ENCODE measurements at regions not wholly inside any gene's neighbourhood (a gene's known extent, or its start where the extent isn't known, plus 50 kb on each side); places are given as distances from the start of the nearest gene placed in this dataset.

DNA sequence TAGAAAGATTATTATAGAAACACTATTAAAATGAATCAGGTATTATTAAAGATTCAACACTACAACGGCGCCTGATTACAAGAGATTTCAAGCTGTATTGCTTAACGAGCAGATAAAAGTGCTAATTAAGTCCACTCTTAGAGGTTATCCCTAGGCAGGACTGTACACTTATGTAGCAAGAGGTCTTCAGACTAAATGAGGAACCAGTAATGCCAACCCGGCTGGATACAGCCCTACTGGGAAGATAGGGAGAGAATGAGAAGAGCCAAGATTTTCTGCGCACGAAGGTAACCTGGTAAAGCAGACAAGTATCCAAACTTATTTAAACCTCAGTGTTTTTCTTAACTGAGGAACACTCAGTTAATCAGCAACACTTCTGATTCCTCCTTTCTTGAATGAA lies 115.7 kb upstream of the HIVEP3 start:
- WGBS (ENCODE audit: insufficient coverage, low coverage, low lambda C conversion rate, missing lambda C conversion rate): 67% methylated on average over 6 of the region's 6 CpGs
- ATAC-seq: no peak
- TF ChIP-seq POLR2A (IDR thresholded peaks at IDR 0.05): no peak
- TF ChIP-seq, protein P1, sequence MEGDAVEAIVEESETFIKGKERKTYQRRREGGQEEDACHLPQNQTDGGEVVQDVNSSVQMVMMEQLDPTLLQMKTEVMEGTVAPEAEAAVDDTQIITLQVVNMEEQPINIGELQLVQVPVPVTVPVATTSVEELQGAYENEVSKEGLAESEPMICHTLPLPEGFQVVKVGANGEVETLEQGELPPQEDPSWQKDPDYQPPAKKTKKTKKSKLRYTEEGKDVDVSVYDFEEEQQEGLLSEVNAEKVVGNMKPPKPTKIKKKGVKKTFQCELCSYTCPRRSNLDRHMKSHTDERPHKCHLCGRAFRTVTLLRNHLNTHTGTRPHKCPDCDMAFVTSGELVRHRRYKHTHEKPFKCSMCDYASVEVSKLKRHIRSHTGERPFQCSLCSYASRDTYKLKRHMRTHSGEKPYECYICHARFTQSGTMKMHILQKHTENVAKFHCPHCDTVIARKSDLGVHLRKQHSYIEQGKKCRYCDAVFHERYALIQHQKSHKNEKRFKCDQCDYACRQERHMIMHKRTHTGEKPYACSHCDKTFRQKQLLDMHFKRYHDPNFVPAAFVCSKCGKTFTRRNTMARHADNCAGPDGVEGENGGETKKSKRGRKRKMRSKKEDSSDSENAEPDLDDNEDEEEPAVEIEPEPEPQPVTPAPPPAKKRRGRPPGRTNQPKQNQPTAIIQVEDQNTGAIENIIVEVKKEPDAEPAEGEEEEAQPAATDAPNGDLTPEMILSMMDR (IDR thresholded peaks at IDR 0.05): no peak

GRCh38 chr1:42033629-42034028 lies 114.9 kb upstream of the HIVEP3 start:
- TF ChIP-seq POLR2A (IDR thresholded peaks at IDR 0.05): no peak
- TF ChIP-seq, protein P1 (IDR thresholded peaks at IDR 0.05): no peak
- Histone ChIP-seq H3K36me3 (no peaks in the 10 kb centered on the region), H3K4me1 (peaks cover 0 to 6% (median 0%) of the 10 kb centered on the region in 4 donors), H3K9me3 (no peaks in the 10 kb centered on the region), H3K4me3 (no peak overlapping the region), H3K27ac (no peak overlapping the region), H3K27me3 (no peaks in the 10 kb centered on the region)
- DNase-seq: no peak
- no peak for ATAC-seq
- intact Hi-C loops (cut with DNase I): no loop called here
- WGBS (ENCODE audit: insufficient coverage, low coverage, low lambda C conversion rate, missing lambda C conversion rate): 57% methylated on average over 1 of the region's 1 CpG

More for the DNA sequence above, 115.7 kb upstream of the HIVEP3 start:
- no peaks in the 10 kb centered on the region for H3K36me3 ChIP-seq
- H3K27me3 ChIP-seq: no peaks in the 10 kb centered on the region
- no peak overlapping the region for H3K27ac ChIP-seq
- no peak overlapping the region for H3K4me3 ChIP-seq
- intact Hi-C loops (cut with DNase I): no loop called here
- peaks cover 0 to 6% (median 0%) of the 10 kb centered on the region in 4 donors for H3K4me1 ChIP-seq
- DNase-seq: no peak
- no peaks in the 10 kb centered on the region for H3K9me3 ChIP-seq

DNA sequence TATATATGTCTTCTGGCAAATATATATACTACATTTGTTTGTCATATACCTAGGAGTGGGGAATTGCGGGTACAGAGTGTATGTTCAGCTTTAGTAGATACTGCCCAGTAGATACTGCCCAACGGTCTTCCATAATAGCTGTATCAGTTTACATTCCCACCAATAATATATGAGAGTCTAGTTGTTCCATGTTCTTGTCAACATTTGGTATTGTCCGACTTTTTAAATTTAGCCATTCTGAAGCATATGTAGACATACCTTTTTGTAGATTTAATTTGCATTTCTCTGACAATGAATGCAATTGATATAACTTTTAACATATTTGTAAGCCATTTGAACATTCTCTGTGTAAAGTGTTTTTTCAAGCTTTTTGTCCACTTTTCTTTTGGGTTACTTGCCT lies 99.0 kb upstream of the HIVEP3 start:
- no peak for TF ChIP-seq POLR2A (IDR thresholded peaks at IDR 0.05)
- TF ChIP-seq, protein P1 (IDR thresholded peaks at IDR 0.05): no peak
- 89% methylated on average over 3 of the region's 3 CpGs for WGBS (ENCODE audit: insufficient coverage, low coverage, low lambda C conversion rate, missing lambda C conversion rate)

DNA sequence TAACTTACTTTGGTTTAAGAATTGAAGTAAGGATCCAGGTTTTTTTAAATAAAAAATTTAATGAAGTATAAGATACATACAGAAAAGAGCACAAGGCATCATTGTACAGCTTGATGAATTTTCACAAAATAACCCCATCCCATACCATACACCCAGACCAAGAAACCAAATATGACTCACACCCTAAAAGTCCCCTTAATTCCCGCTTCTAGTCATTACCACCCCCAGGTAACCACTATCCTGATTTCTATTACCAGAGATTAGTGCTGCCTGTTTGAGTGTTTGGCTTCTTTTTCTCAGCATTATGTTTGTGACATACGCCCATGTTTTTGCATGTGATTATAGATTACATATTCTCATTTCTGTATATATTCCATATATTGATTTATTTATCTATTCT lies 98.5 kb upstream of the HIVEP3 start:
- no peak for DNase-seq
- intact Hi-C loops (cut with DNase I): no loop called here
- H3K4me3 ChIP-seq: no peak overlapping the region
- no peaks in the 10 kb centered on the region for H3K4me1 ChIP-seq
- ATAC-seq: no peak
- no peak overlapping the region for H3K27ac ChIP-seq
- TF ChIP-seq POLR2A (IDR thresholded peaks at IDR 0.05): no peak
- TF ChIP-seq, protein P1 (IDR thresholded peaks at IDR 0.05): no peak
- H3K9me3 ChIP-seq: no peaks in the 10 kb centered on the region
- WGBS (ENCODE audit: insufficient coverage, low coverage, low lambda C conversion rate, missing lambda C conversion rate): 93% methylated on average over 2 of the region's 2 CpGs
- no peaks in the 10 kb centered on the region for H3K27me3 ChIP-seq
- no peaks in the 10 kb centered on the region for H3K36me3 ChIP-seq

More for the DNA sequence above, 99.0 kb upstream of the HIVEP3 start:
- no peak overlapping the region for H3K4me3 ChIP-seq
- no peak for DNase-seq
- no peak overlapping the region for H3K27ac ChIP-seq
- H3K4me1 ChIP-seq: no peaks in the 10 kb centered on the region
- H3K27me3 ChIP-seq: no peaks in the 10 kb centered on the region
- no peaks in the 10 kb centered on the region for H3K36me3 ChIP-seq
- no peaks in the 10 kb centered on the region for H3K9me3 ChIP-seq
- intact Hi-C loops (cut with DNase I): no loop called here
- no peak for ATAC-seq

DNA sequence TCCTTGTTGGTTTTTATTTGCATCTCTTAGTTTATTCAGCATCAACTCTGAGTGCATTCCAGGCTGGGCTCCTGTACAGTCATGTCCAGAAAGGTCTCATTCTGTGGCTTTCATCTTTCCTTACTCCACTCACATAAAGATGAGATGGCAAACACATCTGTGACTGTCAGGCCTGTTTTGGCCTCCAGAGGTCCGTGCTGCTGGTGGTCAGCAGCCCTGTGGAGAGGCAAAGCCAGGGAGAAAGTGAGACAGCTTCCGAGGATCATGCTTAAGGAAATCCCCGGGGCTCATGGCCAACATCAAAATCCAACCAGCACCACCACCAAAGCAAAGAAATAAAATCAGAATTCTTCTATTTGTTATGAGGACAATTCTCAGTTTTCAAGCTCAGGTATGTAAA lies 96.1 kb upstream of the HIVEP3 start:
- no peaks in the 10 kb centered on the region for H3K36me3 ChIP-seq
- H3K9me3 ChIP-seq: no peaks in the 10 kb centered on the region
- 93% methylated on average over 3 of the region's 3 CpGs for WGBS (ENCODE audit: insufficient coverage, low coverage, low lambda C conversion rate, missing lambda C conversion rate)
- no peak overlapping the region for H3K27ac ChIP-seq
- no peak overlapping the region for H3K4me3 ChIP-seq
- DNase-seq (no peak), ATAC-seq (no peak)
- TF ChIP-seq, protein P1 (IDR thresholded peaks at IDR 0.05): no peak
- no peak for TF ChIP-seq POLR2A (IDR thresholded peaks at IDR 0.05)
- intact Hi-C loops (cut with DNase I): no loop called here
- no peaks in the 10 kb centered on the region for H3K4me1 ChIP-seq
- H3K27me3 ChIP-seq: no peaks in the 10 kb centered on the region
